ENCODE measurements at regions not wholly inside any gene's neighbourhood (a gene's known extent, or its start where the extent isn't known, plus 50 kb on each side); places are given as distances from the start of the nearest gene placed in this dataset.
A peak's percentile ranks its signal among the peaks of the same experiment; 100 is the strongest.

GRCh38 chr10:78205457-78206016 is 171.9 kb downstream of the RPS24 start:
- no peak for TF ChIP-seq CTCF (IDR thresholded peaks at IDR 0.05; ENCODE audit: insufficient read depth, low read depth, low read length, missing control alignments)
- DNase-seq (ENCODE audit: low read depth), result peak; percentile 43

GRCh38 chr10:78207216-78207615 is 173.6 kb downstream of the RPS24 start:
- TF ChIP-seq CTCF (IDR thresholded peaks at IDR 0.05; ENCODE audit: insufficient read depth, low read depth, low read length, missing control alignments), result no peak
- no peak overlapping the region for H3K4me3 ChIP-seq (ENCODE audit: low read depth, low read length)
- DNase-seq (ENCODE audit: low read depth), result peak; percentile 33

More at GRCh38 chr10:78205457-78206016, 171.9 kb downstream of the RPS24 start:
- no peak overlapping the region for H3K4me3 ChIP-seq (ENCODE audit: low read depth, low read length)

DNA sequence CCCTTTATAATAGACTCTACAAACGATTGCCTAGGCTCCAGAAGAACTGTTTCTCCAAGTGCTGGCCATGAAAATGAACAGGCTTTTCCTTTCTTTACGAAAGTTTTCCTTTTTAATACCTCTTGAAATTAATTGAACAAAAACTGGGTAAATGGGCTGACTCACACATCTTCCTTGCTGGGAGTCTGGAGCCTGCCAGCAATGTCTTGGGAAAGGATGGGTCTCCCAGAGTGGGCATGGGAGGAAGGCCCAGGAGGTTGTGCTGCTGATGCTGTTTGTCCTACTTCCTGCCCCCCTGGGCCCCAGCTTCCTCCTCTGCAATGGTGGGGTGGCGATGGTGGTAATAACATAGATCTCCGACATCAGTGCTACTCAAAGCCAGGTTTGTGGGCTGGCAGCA is 174.1 kb downstream of the RPS24 start:
- no peak for DNase-seq (ENCODE audit: low read depth)
- TF ChIP-seq CTCF (IDR thresholded peaks at IDR 0.05; ENCODE audit: insufficient read depth, low read depth, low read length, missing control alignments), result no peak
- no peak overlapping the region for H3K4me3 ChIP-seq (ENCODE audit: low read depth, low read length)

- peak; percentile 8 for DNase-seq (ENCODE audit: low read depth)
- H3K4me3 ChIP-seq (ENCODE audit: low read depth, low read length), result no peak overlapping the region
- TF ChIP-seq CTCF (IDR thresholded peaks at IDR 0.05; ENCODE audit: insufficient read depth, low read depth, low read length, missing control alignments), result no peak
Measured at GRCh38 chr10:78209970-78210369, 176.3 kb downstream of the RPS24 start.

- DNase-seq (ENCODE audit: low read depth), result peak; percentile 9
- H3K4me3 ChIP-seq (ENCODE audit: low read depth, low read length), result no peak overlapping the region
- no peak for TF ChIP-seq CTCF (IDR thresholded peaks at IDR 0.05; ENCODE audit: insufficient read depth, low read depth, low read length, missing control alignments)
Measured at GRCh38 chr10:78210548-78210947, 176.9 kb downstream of the RPS24 start.

DNA sequence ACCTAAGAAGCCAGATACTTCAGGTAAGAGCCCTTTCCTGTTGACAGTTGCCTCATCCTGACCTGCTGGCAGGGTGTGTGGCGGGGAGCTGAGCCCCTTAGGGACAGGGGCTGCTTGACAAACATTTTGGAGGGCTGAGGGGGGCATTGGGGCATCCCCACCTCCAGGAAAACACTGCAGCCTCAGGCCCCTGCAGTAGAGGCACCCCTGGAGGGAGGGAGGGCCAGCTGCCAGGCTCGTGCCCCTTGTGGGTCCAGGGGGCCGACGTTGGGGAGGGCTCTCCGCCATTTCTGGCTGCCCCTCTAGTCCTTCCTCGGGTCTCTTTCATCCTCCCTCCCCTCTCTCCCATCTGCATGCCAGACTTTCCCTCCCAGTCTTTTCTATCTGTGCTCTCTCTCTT is 177.3 kb downstream of the RPS24 start:
- DNase-seq (ENCODE audit: low read depth), result no peak
- no peak for TF ChIP-seq CTCF (IDR thresholded peaks at IDR 0.05; ENCODE audit: insufficient read depth, low read depth, low read length, missing control alignments)
- no peak overlapping the region for H3K4me3 ChIP-seq (ENCODE audit: low read depth, low read length)

- peak; percentile 22 for TF ChIP-seq CTCF (IDR thresholded peaks at IDR 0.05; ENCODE audit: insufficient read depth, low read depth, low read length, missing control alignments)
- DNase-seq (ENCODE audit: low read depth), result no peak
- H3K4me3 ChIP-seq (ENCODE audit: low read depth, low read length), result no peak overlapping the region
Measured at GRCh38 chr10:78211561-78212051, 177.9 kb downstream of the RPS24 start.

All from GM12865 (cell line).